K562 (cell line): ENCODE measurements at regions not wholly inside any gene's neighbourhood (a gene's known extent, or its start where the extent isn't known, plus 50 kb on each side); places are given as distances from the start of the nearest gene placed in this dataset.

Experiments
- ATAC-seq: fragments of 200-7000 bp; cut with Tn5 transposase; 3 replicates; pipeline ENCODE4 v1.9.1; 2020; ENCODE audit warnings: moderate library complexity
- BruUV-seq: library from RNA; stranded (reverse); fragments of 400-500 nt; replicated peaks from 2 replicates; lab custom pipeline; 2021; lab: Mats Ljungman, UMichigan
- CTCF ChIA-PET: fragments of 300-600 bp; formaldehyde crosslinking; extraction: SDS; loops from one replicate; lab custom pipeline; 2021; ENCODE audit warnings: low intra/inter-chr PET ratio; lab: Yijun Ruan, JAX
- POLR2A ChIA-PET: fragments of 300-600, 350-650 bp; sonication (Branson Sonifier 250); formaldehyde crosslinking; extraction: SDS; loops from one replicate; lab custom pipeline; 2021; ENCODE audit warnings: antibody characterized with exemption, inconsistent platforms; lab: Yijun Ruan, JAX
- DNase-seq, 4 experiments: peaks; one replicate each; pipeline versions ENCODE4 v3.0.0 to v3.0.0-alpha.2; 2011 to 2018; ENCODE audit warnings: low spot score in 3 of 4, mixed read lengths in 3 of 4; ENCODE audit errors: extremely low read depth in 1 of 4
- FAIRE-seq: peaks from 2 replicates; lab custom pipeline; 2011; peaks lifted over from hg19 to GRCh38; lab: Jason Lieb, UNC
- H2AFZ ChIP-seq: 2 replicates; pipeline ENCODE4 v1.6.0; 2011; ENCODE audit warnings: low read depth, low read length, control low read depth, inconsistent platforms
- H3K27ac ChIP-seq: fragments of 200-600 bp; 3 replicates; pipeline ENCODE4 v1.8.0; 2011; ENCODE audit warnings: low read depth, mild to moderate bottlenecking, control low read depth, inconsistent platforms, low read length, moderate library complexity, mixed read lengths; ENCODE audit errors: extremely low read depth
- H3K27me3 ChIP-seq, 2 experiments: fragments of 300-600 bp in 1 of 2; 2 replicates in 1 of 2; 3 replicates in 1 of 2; pipeline versions ENCODE4 v1.6.0 to v1.8.0; 2011; ENCODE audit warnings: inconsistent platforms in 2 of 2, low read length in 2 of 2, mild to moderate bottlenecking in 1 of 2, mixed read lengths in 1 of 2, moderate library complexity in 1 of 2; ENCODE audit not compliant: control insufficient read depth in 2 of 2, insufficient read depth in 2 of 2
- H3K36me3 ChIP-seq: fragments of 300-600 bp; 3 replicates; pipeline ENCODE4 v1.8.0; 2011; ENCODE audit warnings: mild to moderate bottlenecking, low read length, inconsistent platforms; ENCODE audit not compliant: control insufficient read depth, insufficient read depth
- H3K4me1 ChIP-seq, 2 experiments: fragments of 200-600 bp in 1 of 2; replicated peaks in 1 of 2; 2 replicates in 1 of 2; 3 replicates in 1 of 2; pipeline versions ENCODE4 v1.5.1 to v1.8.0; 2011; ENCODE audit warnings: inconsistent platforms in 2 of 2, low read length in 2 of 2, mild to moderate bottlenecking in 1 of 2, mixed read lengths in 1 of 2, moderate library complexity in 1 of 2; ENCODE audit not compliant: control insufficient read depth in 2 of 2, insufficient read depth in 2 of 2
- H3K4me2 ChIP-seq: 2 replicates; pipeline ENCODE4 v1.6.1; 2011; ENCODE audit warnings: low read length, control low read depth, inconsistent platforms, mixed read lengths; ENCODE audit not compliant: insufficient read depth
- H3K4me3 ChIP-seq: fragments of 200-600 bp; sonication (generic), shearing (Covaris generic); 2 replicates; pipeline ENCODE4 v1.5.1; 2016; ENCODE audit warnings: control low read depth, inconsistent platforms
- H3K79me2 ChIP-seq: fragments of 200-600 bp; 3 replicates; pipeline ENCODE4 v1.8.0; 2011; ENCODE audit warnings: low read length, inconsistent platforms; ENCODE audit not compliant: control insufficient read depth, insufficient read depth
- H3K9ac ChIP-seq, 2 experiments: 2 replicates each; pipeline versions ENCODE4 v1.6.0 to v1.6.1; 2011; ENCODE audit warnings: low read depth in 2 of 2, low read length in 2 of 2, control low read depth in 1 of 2, inconsistent platforms in 1 of 2, mild to moderate bottlenecking in 1 of 2, mixed read lengths in 1 of 2; ENCODE audit not compliant: insufficient read depth in 1 of 2
- H3K9me1 ChIP-seq: one replicate; pipeline ENCODE4 v1.6.0; 2011; ENCODE audit warnings: inconsistent platforms, mild to moderate bottlenecking, low read length, moderate library complexity; ENCODE audit not compliant: control insufficient read depth, insufficient read depth
- H3K9me3 ChIP-seq: replicated peaks from 2 replicates; pipeline ENCODE4 v1.5.1; 2011; ENCODE audit warnings: low read depth, low read length, inconsistent platforms; ENCODE audit not compliant: control insufficient read depth, insufficient read depth
- H4K20me1 ChIP-seq: replicated peaks from 2 replicates; pipeline ENCODE4 v1.6.1; 2011; ENCODE audit warnings: low read length, inconsistent platforms, mixed read lengths; ENCODE audit not compliant: control insufficient read depth, insufficient read depth
- C11orf30 ChIP-seq: fragments of 450-650 bp; IDR thresholded peaks from 2 replicates; pipeline ENCODE4 v1.6.1; 2016; ENCODE audit warnings: low read depth, mild to moderate bottlenecking
- CBX3 ChIP-seq, 2 experiments: IDR thresholded peaks; 1 replicate in 1 of 2; 2 replicates in 1 of 2; pipeline ENCODE4 v1.6.1; 2012; ENCODE audit warnings: inconsistent platforms in 2 of 2, low read length in 2 of 2, borderline replicate concordance in 1 of 2, control low read depth in 1 of 2
- CCAR2 ChIP-seq: fragments of 200-400 bp; formaldehyde crosslinking; IDR thresholded peaks from 2 replicates; pipeline ENCODE4 v1.6.1; 2017; ENCODE audit warnings: mild to moderate bottlenecking, low read depth, low read length
- ZNF407 ChIP-seq: fragments of 450-650 bp; IDR thresholded peaks from 2 replicates; pipeline ENCODE4 v1.6.1; 2016; ENCODE audit warnings: low read depth
- ZNF431 ChIP-seq: sonication (generic); formaldehyde crosslinking; IDR thresholded peaks from 2 replicates; pipeline ENCODE4 v1.8.0; 2022; ENCODE audit warnings: mild to moderate bottlenecking, missing genetic modification reagents
- ZNF584 ChIP-seq: fragments of 200-800 bp; sonication (Bioruptor generic); IDR thresholded peaks from 2 replicates; pipeline ENCODE4 v1.6.1; 2016; ENCODE audit warnings: low read depth, mild to moderate bottlenecking, missing genetic modification characterization, missing compliant biosample characterization
- WGBS: fragments of 100-300 bp; shearing (Covaris generic); methylation state at CpG from one replicate; pipeline ENCODE4 v1.1.6; 2016; ENCODE audit warnings: low coverage, mixed read lengths; ENCODE audit not compliant: insufficient coverage; ENCODE audit errors: missing lambda C conversion rate; 5-methylcytosine and 5-hydroxymethylcytosine counted together
- in situ Hi-C: fragments of 300-500 bp; cut with MboI; formaldehyde crosslinking; loops from 4 replicates; pipeline ENCODE4 v1.15.0; 2018; ENCODE audit warnings: inconsistent platforms, mixed read lengths
- intact Hi-C: fragments of 100-400 bp; cut with micrococcal nuclease; formaldehyde crosslinking; loops from 2 replicates; pipeline ENCODE4 v1.14.2; 2022
- TF ChIP-seq, protein P1 (sequence below): sonication (generic); formaldehyde crosslinking; IDR thresholded peaks from 2 replicates; pipeline ENCODE4 v1.5.0; 2020; ENCODE audit warnings: missing genetic modification reagents

GRCh38 chr10:36182606-36183005 lies 540.5 kb upstream of the FZD8 start:
- TF ChIP-seq ZNF431 (CRISPR knock-in tag): no peak
- TF ChIP-seq C11orf30: no peak
- TF ChIP-seq CCAR2: no peak
- TF ChIP-seq CBX3 (IDR thresholded peaks at IDR 0.05; ENCODE audit: borderline replicate concordance in 1 of 2, low read length in 2 of 2): no peak
- TF ChIP-seq, protein P1, sequence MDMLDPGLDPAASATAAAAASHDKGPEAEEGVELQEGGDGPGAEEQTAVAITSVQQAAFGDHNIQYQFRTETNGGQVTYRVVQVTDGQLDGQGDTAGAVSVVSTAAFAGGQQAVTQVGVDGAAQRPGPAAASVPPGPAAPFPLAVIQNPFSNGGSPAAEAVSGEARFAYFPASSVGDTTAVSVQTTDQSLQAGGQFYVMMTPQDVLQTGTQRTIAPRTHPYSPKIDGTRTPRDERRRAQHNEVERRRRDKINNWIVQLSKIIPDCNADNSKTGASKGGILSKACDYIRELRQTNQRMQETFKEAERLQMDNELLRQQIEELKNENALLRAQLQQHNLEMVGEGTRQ: no peak
- Histone ChIP-seq H3K27ac (no peak overlapping the region), H3K9ac (no peak overlapping the region), H3K4me3 (no peak overlapping the region), H3K9me3 (no peaks in the 10 kb centered on the region), H3K36me3 (no peaks in the 10 kb centered on the region), H3K27me3 (no peaks in the 10 kb centered on the region), H4K20me1 (no peaks in the 10 kb centered on the region), H3K79me2 (no peaks in the 10 kb centered on the region), H3K4me1 (no peaks in the 10 kb centered on the region), H3K9me1 (no peaks in the 10 kb centered on the region), H2AFZ (no peak overlapping the region), H3K4me2 (no peak overlapping the region)
- 3% methylated on average over 3 of the region's 4 CpGs for WGBS
- intact Hi-C loops (no loop called here), in situ Hi-C loops (no loop called here)
- CTCF ChIA-PET: no interaction called here
- FAIRE-seq (no peak), ATAC-seq (no peak), DNase-seq (no peak)
- no TSS peak for BruUV-seq
- POLR2A ChIA-PET: no interaction called here

- BruUV-seq: no TSS peak
- Histone ChIP-seq H3K27ac (no peak overlapping the region), H3K9me3 (no peaks in the 10 kb centered on the region), H3K79me2 (no peaks in the 10 kb centered on the region), H4K20me1 (no peaks in the 10 kb centered on the region), H2AFZ (no peak overlapping the region), H3K9ac (no peak overlapping the region), H3K27me3 (no peaks in the 10 kb centered on the region), H3K4me2 (no peak overlapping the region), H3K4me3 (no peak overlapping the region), H3K4me1 (no peaks in the 10 kb centered on the region), H3K9me1 (no peaks in the 10 kb centered on the region), H3K36me3 (no peaks in the 10 kb centered on the region)
- CTCF ChIA-PET: no interaction called here
- intact Hi-C loops (no loop called here), in situ Hi-C loops (no loop called here)
- POLR2A ChIA-PET: no interaction called here
- no peak for FAIRE-seq
- ATAC-seq: no peak
- WGBS: 4% methylated on average over 9 of the region's 9 CpGs
- DNase-seq: no peak
- no peak for TF ChIP-seq ZNF584 (CRISPR knock-in tag)
- TF ChIP-seq ZNF407: no peak
These were observed 540.1 kb upstream of the FZD8 start for GRCh38 chr10:36182179-36182566.
